HL-60 (cell line): ENCODE measurements at regions not wholly inside any gene's neighbourhood (a gene's known extent, or its start where the extent isn't known, plus 50 kb on each side); places are given as distances from the start of the nearest gene placed in this dataset.

Source experiments
- DNase-seq, 2 experiments: peaks; one replicate each; pipeline ENCODE4 v3.0.0-alpha.2; 2010 to 2020; ENCODE audit warnings: low read depth in 1 of 2, low spot score in 1 of 2
- H3K27ac ChIP-seq: fragments of 250-450 bp; sonication (Bioruptor Pico); replicated peaks from 2 replicates; pipeline ENCODE4 v1.5.1; 2020; ENCODE audit warnings: mild to moderate bottlenecking, moderate library complexity
- H3K27me3 ChIP-seq: fragments of 250-450 bp; sonication (Bioruptor Pico); 2 replicates; pipeline ENCODE4 v1.5.1; 2021; ENCODE audit warnings: mild to moderate bottlenecking, moderate library complexity; ENCODE audit not compliant: insufficient read depth, poor library complexity, severe bottlenecking
- H3K4me3 ChIP-seq: replicated peaks from 2 replicates; pipeline ENCODE4 v1.5.1; 2011; ENCODE audit warnings: mild to moderate bottlenecking, control low read depth, low read length; ENCODE audit not compliant: insufficient read depth
- CTCF ChIP-seq: IDR thresholded peaks from one replicate; pipeline ENCODE4 v1.5.1; 2011; ENCODE audit warnings: low read length, control low read depth, inconsistent platforms; ENCODE audit not compliant: insufficient read depth
- GABPA ChIP-seq: IDR thresholded peaks from 2 replicates; pipeline ENCODE4 v1.6.1; 2012; ENCODE audit warnings: low read depth
- POLR2AphosphoS5 ChIP-seq: IDR thresholded peaks from 2 replicates; pipeline ENCODE4 v1.6.1; 2012; ENCODE audit warnings: low read depth
- REST ChIP-seq: IDR thresholded peaks from 2 replicates; pipeline ENCODE4 v1.6.1; 2012; ENCODE audit warnings: low read depth; ENCODE audit not compliant: insufficient replicate concordance
- SPI1 ChIP-seq: IDR thresholded peaks from 2 replicates; pipeline ENCODE4 v1.6.1; 2012; ENCODE audit warnings: low read depth, mild to moderate bottlenecking, borderline replicate concordance

GRCh38 chr4:81522711-81523110, 51.0 kb upstream of the RASGEF1B start:
- no peak for TF ChIP-seq GABPA
- TF ChIP-seq SPI1 = no peak
- TF ChIP-seq POLR2AphosphoS5 = no peak
- no peak for TF ChIP-seq REST
- TF ChIP-seq CTCF = no peak
- no peak overlapping the region for H3K27ac ChIP-seq
- H3K4me3 ChIP-seq = no peak overlapping the region
- DNase-seq = no peak
- no peaks in the 10 kb centered on the region for H3K27me3 ChIP-seq

GRCh38 chr4:81521708-81522107, 50.0 kb upstream of the RASGEF1B start:
- no peak for DNase-seq
- TF ChIP-seq SPI1 (no peak), CTCF (no peak), POLR2AphosphoS5 (no peak), GABPA (no peak), REST (no peak)
- no peak overlapping the region for H3K27ac ChIP-seq
- no peaks in the 10 kb centered on the region for H3K27me3 ChIP-seq
- H3K4me3 ChIP-seq = no peak overlapping the region
